ENCODE measurements at regions not wholly inside any gene's neighbourhood (a gene's known extent, or its start where the extent isn't known, plus 50 kb on each side); places are given as distances from the start of the nearest gene placed in this dataset.

DNA sequence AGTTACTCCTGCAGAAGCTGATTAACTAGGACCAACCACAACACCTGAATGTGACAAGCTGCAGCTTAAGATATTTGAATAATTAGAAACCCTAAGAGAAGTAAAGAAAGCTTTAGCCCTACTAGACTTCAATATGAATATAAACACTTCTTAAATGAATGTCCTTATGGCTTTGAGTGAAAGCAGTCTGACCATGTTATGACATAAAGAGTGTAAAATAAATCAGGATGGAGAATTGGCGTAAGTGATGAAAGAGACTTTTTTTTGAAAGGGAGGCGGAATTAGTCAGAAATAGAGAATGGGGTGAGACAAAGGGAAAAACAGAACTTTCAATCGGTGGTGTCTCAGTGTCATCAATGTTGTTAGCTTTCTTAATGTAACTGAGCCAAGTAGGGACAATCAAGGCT, 117.2 kb upstream of the MAGEB16 start:
- no peak for TF ChIP-seq CTCF (IDR thresholded peaks at IDR 0.05; ENCODE audit: unreplicated experiment)
- Mint-ChIP-seq H3K4me1 (no peaks in the 10 kb centered on the region), H3K27ac (no peak overlapping the region), H3K36me3 (no peaks in the 10 kb centered on the region), H3K27me3 (ENCODE audit: low read depth) (no peaks in the 10 kb centered on the region), H3K9me3 (peaks cover 34% of the 10 kb centered on the region), H3K4me3 (no peak overlapping the region)
- DNase-seq (ENCODE audit: low spot score in 2 of 2, unreplicated experiment in 2 of 2): no peak

GRCh38 chrX:35682476-35682875, 115.7 kb upstream of the MAGEB16 start:
- Mint-ChIP-seq H3K27ac (no peak overlapping the region), H3K4me1 (no peaks in the 10 kb centered on the region)

DNA sequence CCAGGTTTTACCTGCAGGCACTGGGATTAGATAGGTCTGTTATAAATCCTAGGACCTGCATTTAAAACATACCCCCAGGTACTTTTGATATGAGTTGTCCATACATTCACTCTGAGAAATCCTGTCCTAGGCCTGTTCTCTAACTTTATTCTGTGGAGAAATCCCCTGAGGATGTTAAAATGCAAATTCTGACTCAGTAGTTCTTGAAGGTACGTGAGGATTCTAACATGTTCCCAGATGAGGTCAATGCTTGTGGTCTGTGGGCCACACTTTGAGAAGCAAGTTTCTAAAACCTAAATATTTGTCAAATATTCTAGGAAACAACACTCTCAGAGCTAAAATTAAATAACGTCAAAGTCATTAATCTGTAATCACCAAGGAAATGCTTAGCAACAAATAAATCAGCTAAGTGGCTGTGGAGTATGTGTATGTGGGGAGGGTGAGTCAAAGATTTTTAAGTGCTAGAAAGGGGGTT, 101.3 kb upstream of the MAGEB16 start:
- no peak overlapping the region for H3K4me3 Mint-ChIP-seq
- no peaks in the 10 kb centered on the region for H3K27me3 Mint-ChIP-seq (ENCODE audit: low read depth)
- peaks cover 15% of the 10 kb centered on the region for H3K4me1 Mint-ChIP-seq
- H3K36me3 Mint-ChIP-seq: no peaks in the 10 kb centered on the region
- no peak for DNase-seq (ENCODE audit: low spot score in 2 of 2, unreplicated experiment in 2 of 2)
- TF ChIP-seq CTCF (IDR thresholded peaks at IDR 0.05; ENCODE audit: unreplicated experiment): no peak
- peaks cover 4% of the 10 kb centered on the region for H3K9me3 Mint-ChIP-seq
- no peak overlapping the region for H3K27ac Mint-ChIP-seq

More at GRCh38 chrX:35682476-35682875, 115.7 kb upstream of the MAGEB16 start:
- peaks cover 31% of the 10 kb centered on the region for H3K9me3 Mint-ChIP-seq
- H3K27me3 Mint-ChIP-seq (ENCODE audit: low read depth): no peaks in the 10 kb centered on the region
- TF ChIP-seq CTCF (IDR thresholded peaks at IDR 0.05; ENCODE audit: unreplicated experiment): no peak
- no peak overlapping the region for H3K4me3 Mint-ChIP-seq
- DNase-seq (ENCODE audit: low spot score in 2 of 2, unreplicated experiment in 2 of 2): no peak
- no peaks in the 10 kb centered on the region for H3K36me3 Mint-ChIP-seq

DNA sequence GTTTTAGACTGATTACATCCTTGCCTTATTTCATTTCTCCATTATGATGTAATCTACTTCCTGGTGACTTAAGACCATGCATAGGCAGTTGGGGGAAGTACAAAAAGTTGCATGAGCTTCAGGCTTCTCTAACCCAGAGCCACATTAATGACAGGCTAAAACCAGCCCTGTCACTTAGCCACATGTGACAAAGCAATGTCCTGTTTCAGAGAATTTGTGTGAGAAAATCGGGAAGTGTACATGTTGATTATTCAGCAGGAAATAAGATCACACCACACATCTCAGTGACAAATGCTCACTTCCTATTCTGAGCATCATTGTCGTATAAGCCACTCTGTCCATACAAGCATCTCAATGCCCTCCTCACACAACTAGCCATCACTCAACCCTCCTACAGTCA, 98.5 kb upstream of the MAGEB16 start:
- Mint-ChIP-seq H3K4me3 (no peak overlapping the region), H3K27ac (no peak overlapping the region), H3K4me1 (peaks cover 18% of the 10 kb centered on the region), H3K9me3 (peaks cover 16% of the 10 kb centered on the region), H3K27me3 (ENCODE audit: low read depth) (no peaks in the 10 kb centered on the region), H3K36me3 (no peaks in the 10 kb centered on the region)
- no peak for TF ChIP-seq CTCF (IDR thresholded peaks at IDR 0.05; ENCODE audit: unreplicated experiment)
- DNase-seq (ENCODE audit: low spot score in 2 of 2, unreplicated experiment in 2 of 2): no peak

GRCh38 chrX:35700121-35700520, 98.0 kb upstream of the MAGEB16 start:
- Mint-ChIP-seq H3K36me3 (no peaks in the 10 kb centered on the region), H3K4me3 (no peak overlapping the region), H3K27me3 (ENCODE audit: low read depth) (no peaks in the 10 kb centered on the region), H3K27ac (peak overlapping the region; percentile 43), H3K4me1 (peaks cover 18% of the 10 kb centered on the region), H3K9me3 (peaks cover 16% of the 10 kb centered on the region)
- no peak for TF ChIP-seq CTCF (IDR thresholded peaks at IDR 0.05; ENCODE audit: unreplicated experiment)
- no peak for DNase-seq (ENCODE audit: low spot score in 2 of 2, unreplicated experiment in 2 of 2)

GRCh38 chrX:35711281-35711680, 86.9 kb upstream of the MAGEB16 start:
- Mint-ChIP-seq H3K4me3 (no peak overlapping the region), H3K9me3 (peaks cover 26% of the 10 kb centered on the region), H3K36me3 (no peaks in the 10 kb centered on the region), H3K27me3 (ENCODE audit: low read depth) (no peaks in the 10 kb centered on the region), H3K27ac (no peak overlapping the region), H3K4me1 (peaks cover 2% of the 10 kb centered on the region)
- no peak for DNase-seq (ENCODE audit: low spot score in 2 of 2, unreplicated experiment in 2 of 2)
- TF ChIP-seq CTCF (IDR thresholded peaks at IDR 0.05; ENCODE audit: unreplicated experiment): no peak

Data from mesothelial cell of epicardium (in vitro differentiated cells).